Hematopoietic multipotent progenitor cell treated with erythropoietin and hydrocortisone succinate and interleukin-3 and kit ligand, for 4 days (in vitro differentiated cells): ENCODE measurements at regions not wholly inside any gene's neighbourhood (a gene's known extent, or its start where the extent isn't known, plus 50 kb on each side); places are given as distances from the start of the nearest gene placed in this dataset.
"Not testable (repeated sequence)": the region's sequence is repeated elsewhere in the genome, so short reads cannot be mapped to it uniquely, and the experiment has no call there.

Experiments used
- DNase-seq: peaks from one replicate; pipeline ENCODE4 v3.0.0-alpha.2; 2015

DNA sequence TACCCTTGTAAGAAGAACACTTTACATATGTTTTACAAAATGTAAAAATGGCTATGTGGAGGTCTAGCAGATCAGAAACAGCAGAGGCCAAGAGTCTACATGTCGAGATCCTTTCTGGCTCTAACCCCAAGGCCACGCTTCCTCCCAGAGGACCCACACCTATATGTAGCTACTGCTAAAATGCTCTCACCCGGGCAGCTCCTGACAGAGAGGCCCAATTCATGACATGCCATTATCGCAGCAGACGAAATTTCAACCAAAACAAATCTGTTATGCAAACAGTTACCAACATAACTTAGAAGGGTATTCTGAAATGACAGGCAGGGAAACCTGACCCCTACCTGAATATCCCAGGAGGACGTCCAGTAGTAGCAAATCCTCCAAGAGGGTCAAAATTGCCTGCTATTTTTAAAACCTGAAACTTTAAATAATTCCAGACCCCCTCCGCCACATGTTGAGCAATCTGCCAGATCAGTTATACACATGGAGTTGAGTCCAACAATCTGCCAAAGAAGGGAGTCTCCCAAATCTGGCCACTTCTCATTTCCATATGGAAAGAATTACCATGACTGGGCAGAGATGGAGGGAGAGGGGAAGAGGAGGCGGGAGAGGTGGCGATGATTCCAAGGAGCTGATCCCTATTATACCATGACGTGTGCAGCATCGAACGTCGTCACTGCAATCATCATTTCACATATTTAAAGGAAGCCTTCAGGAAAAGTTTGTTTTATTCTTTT is 192.9 kb upstream of the TBL1X start:
- DNase-seq = no peak

GRCh38 chrX:9273744-9274143 is 191.1 kb upstream of the TBL1X start:
- DNase-seq = no peak

DNA sequence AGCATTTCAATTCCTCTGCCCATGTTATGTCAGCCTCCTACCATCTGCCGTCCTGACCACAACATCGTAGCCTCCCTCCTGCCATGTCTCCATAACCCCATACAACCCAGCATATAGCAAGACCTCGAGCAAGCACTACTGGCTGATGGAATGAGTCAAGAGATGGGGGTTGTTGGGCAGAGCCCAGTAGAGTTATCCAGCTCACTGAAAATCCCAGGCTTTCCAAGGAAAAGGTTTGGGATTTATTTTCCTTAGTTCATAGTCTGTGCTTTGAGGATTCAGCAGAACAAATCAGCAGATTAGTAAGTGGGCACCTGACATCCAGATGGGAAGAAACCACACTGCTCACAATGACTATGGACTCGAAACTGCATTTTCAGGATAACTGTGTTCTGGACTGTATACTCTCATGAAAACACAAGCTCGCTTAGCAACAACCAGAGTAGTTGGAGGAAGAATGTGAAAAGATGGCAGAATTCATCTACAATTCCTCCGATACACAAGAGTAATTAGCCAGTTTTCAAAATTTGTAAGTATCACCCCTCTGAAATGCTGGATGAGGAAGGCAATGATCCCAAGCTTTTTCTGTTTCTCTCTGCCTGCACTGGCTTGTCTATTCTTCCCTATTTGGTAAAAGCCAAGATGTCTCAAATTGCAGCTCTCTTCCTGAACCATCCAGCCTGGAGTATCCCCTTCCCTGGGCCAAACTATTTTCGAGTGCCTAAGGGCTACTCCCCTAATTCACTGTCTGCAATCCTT is 186.2 kb upstream of the TBL1X start:
- no peak for DNase-seq

DNA sequence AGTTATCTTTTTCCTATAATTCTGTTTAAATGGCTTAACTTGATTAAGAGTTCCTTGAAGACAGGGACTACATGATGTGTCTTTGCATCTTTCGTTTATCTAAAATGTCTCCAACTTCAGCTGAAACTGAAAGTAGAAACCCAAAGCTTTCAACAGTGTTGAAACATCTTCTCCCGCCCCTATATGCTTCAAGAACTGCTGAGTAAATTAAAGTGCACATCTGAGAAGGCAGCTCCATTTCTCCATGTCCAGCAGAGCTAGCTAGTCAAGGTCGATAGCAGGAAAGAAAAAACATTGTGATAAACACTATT is 185.7 kb upstream of the TBL1X start:
- no peak for DNase-seq

GRCh38 chrX:9280831-9281230 is 184.0 kb upstream of the TBL1X start:
- no peak for DNase-seq

DNA sequence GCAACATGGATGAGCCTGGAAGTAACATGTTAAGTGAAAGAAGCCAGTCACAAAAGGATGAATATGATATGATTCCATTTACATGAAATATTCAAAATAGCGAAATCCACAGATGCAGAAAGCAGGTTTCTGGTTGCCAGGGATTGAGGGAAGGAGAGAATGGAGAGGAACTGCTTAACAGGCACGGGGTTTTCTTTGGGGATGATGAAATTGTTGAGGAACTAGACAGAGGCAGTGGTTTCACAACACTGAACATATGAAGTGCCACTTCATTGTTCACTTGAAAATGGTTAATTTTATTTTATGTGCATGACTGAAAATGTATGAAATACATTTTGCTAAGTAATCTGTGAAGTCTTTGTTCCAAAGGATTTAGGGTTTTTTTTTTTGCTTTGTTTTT is 182.5 kb upstream of the TBL1X start:
- DNase-seq = peak; percentile 49

- no peak for DNase-seq
Observed at GRCh38 chrX:9285342-9285771, 179.5 kb upstream of the TBL1X start.

DNA sequence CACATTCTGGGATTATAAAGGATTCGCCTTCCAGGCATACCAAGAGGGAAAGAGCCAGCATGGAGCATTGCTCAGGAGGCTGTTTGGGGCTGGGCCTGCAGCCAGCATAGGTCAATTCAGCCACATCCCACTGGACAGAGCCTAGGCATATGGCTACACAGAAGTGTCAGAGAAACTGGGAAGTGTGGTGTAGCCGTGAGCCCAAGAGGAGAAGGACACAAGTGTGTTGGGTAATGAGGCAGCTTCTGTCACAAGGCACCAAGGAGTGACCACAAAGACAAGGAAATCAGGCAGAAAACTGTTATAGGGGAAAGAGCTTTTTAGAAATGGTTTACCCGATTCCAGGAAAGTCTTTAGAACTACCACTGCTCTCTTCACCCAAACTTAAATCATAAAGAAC is 178.6 kb upstream of the TBL1X start:
- no peak for DNase-seq

- DNase-seq = no peak
Observed at GRCh38 chrX:9291629-9292028, 173.2 kb upstream of the TBL1X start.

- no peak for DNase-seq
Observed at GRCh38 chrX:9293051-9293496, 171.8 kb upstream of the TBL1X start.

- DNase-seq = no peak
Observed at GRCh38 chrX:9293903-9294302, 171.0 kb upstream of the TBL1X start.

DNA sequence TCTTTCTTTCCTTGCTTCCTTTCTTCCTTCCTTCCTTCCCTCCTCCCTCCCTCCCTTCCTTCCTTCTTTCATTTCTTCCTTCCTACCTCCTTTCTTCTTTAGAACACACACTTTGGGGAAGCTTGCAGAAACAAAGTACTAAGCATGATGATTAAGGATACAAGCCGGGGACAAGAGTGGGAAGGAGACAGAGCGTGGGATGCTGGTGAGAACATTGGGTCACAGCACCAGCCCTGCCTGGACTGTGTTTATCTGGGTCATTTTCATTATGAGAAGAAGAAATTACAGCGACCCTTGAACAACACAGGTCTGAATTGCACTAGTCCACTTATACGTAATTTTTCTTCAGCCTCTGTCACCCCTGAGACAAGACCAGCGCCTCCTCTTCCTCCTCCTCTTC is 169.3 kb upstream of the TBL1X start:
- DNase-seq = no peak

GRCh38 chrX:9298221-9298620 is 166.6 kb upstream of the TBL1X start:
- no peak for DNase-seq

- not testable (repeated sequence) for DNase-seq
Observed at GRCh38 chrX:9299681-9300080, 165.2 kb upstream of the TBL1X start.

DNA sequence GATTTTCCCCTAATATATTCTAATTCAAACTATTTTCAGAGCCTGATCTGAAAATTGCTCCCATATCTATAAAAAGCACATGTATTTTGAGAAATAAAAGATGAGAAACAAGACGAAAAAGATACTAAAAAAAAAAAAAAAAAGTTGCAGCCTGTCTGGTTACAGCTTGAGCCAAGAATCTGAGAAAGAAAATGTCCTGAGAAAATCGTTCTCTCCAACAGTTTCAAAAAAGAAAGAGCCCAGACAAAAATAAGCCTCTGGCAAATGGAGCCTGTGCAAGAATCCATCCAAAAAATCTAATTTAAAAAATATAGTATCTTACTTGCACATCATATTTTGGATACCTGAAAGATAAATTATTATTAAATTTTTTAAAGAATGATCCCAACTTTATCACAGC is 163.0 kb upstream of the TBL1X start:
- no peak for DNase-seq

DNA sequence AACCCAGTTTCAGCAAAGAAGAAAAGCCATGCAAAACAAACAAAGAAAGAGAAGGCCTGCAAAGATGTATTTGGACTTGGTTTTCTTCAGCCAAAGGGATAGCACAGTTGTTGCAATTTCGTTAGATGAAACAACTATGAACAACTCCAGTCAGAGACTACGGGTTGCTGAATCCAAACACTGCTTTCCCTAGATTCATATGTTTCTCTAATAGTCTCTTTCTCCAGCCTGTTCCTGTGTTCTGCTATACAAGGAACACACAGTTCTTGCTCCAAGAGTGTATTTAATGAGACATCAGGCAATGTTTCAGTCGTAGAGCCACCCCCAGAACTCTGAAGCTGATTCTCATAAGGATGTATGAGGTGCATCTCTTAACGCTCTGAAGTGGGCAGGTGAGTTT is 162.5 kb upstream of the TBL1X start:
- no peak for DNase-seq

- no peak for DNase-seq
Observed at GRCh38 chrX:9308426-9308825, 156.4 kb upstream of the TBL1X start.

- no peak for DNase-seq
Observed at GRCh38 chrX:9310616-9311015, 154.2 kb upstream of the TBL1X start.

- no peak for DNase-seq
Observed at GRCh38 chrX:9311421-9312160, 153.3 kb upstream of the TBL1X start.

- DNase-seq = peak; percentile 72
Observed at GRCh38 chrX:9312922-9313867, 151.7 kb upstream of the TBL1X start.

- no peak for DNase-seq
Observed at GRCh38 chrX:9315086-9315485, 149.8 kb upstream of the TBL1X start.

DNA sequence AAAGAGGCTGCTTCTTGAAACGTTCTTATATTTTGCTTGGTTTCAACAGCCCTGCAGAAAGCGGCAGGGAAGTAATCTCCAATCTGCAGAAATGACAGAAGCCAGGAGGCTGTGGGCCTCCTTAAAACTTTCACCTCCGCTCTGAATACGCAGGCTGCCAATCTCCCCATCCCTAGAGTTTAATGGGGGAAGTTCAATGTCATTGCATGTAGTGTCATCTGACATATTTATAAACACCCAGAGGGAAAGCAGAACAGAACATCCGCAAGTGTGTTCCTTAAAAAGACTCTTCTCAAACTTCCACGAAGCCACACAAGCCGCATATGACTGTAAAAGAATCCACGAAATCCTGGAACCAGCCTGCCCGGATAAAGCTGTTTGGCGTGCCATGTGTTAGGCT is 148.8 kb upstream of the TBL1X start:
- DNase-seq = no peak

DNA sequence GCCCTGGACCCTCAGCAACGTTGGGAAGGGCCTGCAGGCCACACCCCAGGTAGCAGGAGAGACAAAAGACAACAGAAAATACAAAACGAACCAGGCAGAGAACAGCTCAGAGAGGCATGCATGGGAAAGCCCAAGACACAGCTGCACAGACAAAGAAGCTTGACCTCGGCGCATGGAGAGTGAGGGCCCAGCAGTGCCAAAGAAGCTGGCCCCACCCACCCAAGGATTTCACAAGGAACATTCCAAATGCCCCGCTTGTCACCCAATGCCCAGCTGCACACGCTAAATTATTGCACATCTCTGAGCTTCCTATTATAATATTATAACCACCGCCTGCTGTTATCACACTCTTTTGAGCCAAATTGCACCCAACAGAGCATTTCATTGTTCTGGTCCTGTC is 147.7 kb upstream of the TBL1X start:
- no peak for DNase-seq
